AG09319 (cell line): ENCODE measurements at regions not wholly inside any gene's neighbourhood (a gene's known extent, or its start where the extent isn't known, plus 50 kb on each side); places are given as distances from the start of the nearest gene placed in this dataset.
"Not testable (repeated sequence)": the region's sequence is repeated elsewhere in the genome, so short reads cannot be mapped to it uniquely, and the experiment has no call there.

ENCODE experiments used
- DNase-seq: peaks from one replicate; pipeline ENCODE4 v3.0.0-alpha.2; 2010; ENCODE audit warnings: low read depth; ENCODE audit errors: extremely low read depth
- TF ChIP-seq, protein P1 (sequence below): IDR thresholded peaks from 2 replicates; pipeline ENCODE4 v1.5.1; 2011; ENCODE audit warnings: low read depth, mild to moderate bottlenecking, inconsistent platforms, low read length, moderate library complexity

DNA sequence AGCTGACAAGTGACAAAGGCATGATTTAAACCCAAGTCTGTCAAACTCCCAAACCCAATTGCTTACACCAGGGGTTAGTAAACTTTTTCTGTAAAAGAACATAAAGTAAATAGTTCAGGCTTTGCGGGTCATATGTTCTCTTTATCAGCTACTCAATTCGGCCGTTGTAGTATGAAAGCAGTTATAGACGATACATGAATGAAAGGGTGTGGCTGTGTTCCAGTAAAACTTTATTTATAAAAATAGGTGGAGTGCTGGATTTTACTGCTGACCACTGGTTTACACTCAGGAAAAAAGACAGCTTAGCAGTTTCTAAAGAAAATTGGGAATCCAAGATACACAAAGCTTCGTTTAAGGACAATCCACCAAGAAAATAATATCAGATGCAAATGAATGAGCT is 124.3 kb upstream of the BCL9 start:
- no peak for DNase-seq

DNA sequence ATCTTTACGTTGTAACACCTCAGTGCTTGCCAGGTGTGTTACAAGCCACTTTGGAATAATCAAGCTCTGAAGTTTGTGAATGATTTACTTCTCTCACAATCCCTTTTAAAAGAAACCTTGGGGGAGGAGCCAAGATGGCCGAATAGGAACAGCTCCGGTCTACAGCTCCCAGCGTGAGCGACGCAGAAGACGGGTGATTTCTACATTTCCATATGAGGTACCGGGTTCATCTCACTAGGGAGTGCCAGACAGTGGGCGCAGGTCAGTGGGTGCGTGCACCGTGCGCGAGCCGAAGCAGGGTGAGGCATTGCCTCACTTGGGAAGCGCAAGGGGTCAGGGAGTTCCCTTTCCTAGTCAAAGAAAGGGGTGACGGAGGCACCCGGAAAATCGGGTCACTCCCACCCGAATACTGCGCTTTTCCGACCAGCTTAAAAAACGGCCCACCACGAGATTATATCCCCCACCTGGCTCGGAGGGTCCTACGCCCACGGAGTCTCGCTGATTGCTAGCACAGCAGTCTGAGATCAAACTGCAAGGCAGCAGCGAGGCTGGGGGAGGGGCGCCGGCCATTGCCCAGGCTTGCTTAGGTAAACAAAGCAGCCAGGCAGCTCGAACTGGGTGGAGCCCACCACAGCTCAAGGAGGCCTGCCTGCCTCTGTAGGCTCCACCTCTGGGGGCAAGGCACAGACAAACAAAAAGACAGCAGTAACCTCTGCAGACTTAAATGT is 118.0 kb upstream of the BCL9 start:
- not testable (repeated sequence) for DNase-seq

More for the DNA sequence above, 124.3 kb upstream of the BCL9 start:
- TF ChIP-seq, protein P1, sequence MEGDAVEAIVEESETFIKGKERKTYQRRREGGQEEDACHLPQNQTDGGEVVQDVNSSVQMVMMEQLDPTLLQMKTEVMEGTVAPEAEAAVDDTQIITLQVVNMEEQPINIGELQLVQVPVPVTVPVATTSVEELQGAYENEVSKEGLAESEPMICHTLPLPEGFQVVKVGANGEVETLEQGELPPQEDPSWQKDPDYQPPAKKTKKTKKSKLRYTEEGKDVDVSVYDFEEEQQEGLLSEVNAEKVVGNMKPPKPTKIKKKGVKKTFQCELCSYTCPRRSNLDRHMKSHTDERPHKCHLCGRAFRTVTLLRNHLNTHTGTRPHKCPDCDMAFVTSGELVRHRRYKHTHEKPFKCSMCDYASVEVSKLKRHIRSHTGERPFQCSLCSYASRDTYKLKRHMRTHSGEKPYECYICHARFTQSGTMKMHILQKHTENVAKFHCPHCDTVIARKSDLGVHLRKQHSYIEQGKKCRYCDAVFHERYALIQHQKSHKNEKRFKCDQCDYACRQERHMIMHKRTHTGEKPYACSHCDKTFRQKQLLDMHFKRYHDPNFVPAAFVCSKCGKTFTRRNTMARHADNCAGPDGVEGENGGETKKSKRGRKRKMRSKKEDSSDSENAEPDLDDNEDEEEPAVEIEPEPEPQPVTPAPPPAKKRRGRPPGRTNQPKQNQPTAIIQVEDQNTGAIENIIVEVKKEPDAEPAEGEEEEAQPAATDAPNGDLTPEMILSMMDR = no peak

DNA sequence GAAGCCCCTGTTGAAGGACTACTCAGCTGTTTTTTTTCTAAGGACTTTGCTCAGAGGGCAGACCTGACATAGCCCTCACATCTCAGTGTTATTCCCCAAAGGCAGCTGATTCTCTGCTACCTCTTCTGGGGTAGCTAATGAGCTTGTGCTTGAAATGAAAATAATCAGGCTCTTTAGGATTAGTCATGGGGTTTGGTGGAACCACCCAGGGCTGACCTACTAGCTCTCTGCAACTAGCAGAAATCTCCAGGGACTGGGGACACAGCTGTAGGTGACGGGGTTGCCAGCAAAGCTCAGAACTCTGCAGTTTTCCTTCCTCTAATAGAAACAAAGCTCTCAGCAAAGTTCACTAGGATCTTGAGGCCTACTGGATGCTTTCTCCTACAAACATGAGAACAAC is 106.4 kb upstream of the BCL9 start:
- TF ChIP-seq, protein P1 = no peak
- no peak for DNase-seq

DNA sequence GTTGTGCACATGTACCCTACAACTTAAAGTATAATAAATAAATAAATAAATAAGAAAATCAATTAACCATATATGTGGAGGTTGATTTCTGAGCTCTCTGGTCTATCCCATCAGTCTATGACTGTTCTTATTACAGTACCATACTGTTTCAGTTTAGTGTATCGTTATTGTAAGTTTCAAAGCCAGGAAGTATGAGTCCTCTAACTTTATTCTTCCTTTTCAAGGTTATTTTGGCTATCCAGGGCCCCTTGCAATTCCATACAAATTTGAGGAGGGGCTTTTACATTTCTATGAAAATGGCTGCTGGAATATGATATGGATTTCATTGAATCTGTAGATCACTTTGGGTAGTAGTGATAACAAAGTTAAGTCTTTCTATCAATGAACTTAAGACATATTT is 96.9 kb upstream of the BCL9 start:
- no peak for DNase-seq
- TF ChIP-seq, protein P1 = no peak

DNA sequence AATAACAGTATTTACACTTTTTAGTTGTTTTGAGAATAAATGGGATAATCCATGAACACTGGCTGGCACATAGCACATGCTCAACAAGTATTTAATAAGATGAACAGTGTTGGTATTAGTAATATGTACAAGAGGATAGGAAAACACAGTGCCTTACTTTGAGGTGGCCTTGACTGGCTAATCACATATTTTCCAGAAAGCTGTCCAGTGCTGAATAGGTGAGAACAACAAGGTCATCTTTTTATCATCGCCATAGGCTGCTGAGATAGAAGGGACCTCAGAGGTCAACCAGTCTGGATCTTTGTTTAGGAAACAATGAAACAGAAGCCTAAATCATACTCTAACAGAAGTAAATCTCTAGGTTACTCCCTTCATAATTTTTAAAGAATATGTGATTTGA is 89.7 kb upstream of the BCL9 start:
- DNase-seq = no peak
- TF ChIP-seq, protein P1 = no peak

DNA sequence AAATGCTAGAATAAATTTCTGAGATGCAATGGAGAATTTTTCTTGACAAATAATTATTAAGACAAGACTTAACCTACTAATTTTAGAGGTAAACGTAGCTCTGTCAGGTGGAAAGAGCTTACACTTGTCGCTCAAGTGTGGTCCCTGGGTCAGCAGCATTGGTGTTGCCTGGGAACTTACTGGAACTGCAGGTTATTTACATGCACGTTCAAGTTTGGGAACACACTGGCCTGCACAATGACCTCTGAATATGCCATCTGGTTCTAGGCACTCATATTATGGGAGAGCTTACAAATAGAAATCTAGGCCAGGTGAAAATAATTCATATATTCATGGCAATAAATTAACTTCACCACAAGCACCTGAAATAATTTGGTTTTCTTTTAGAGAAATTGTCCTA is 88.5 kb upstream of the BCL9 start:
- TF ChIP-seq, protein P1 = no peak
- no peak for DNase-seq

DNA sequence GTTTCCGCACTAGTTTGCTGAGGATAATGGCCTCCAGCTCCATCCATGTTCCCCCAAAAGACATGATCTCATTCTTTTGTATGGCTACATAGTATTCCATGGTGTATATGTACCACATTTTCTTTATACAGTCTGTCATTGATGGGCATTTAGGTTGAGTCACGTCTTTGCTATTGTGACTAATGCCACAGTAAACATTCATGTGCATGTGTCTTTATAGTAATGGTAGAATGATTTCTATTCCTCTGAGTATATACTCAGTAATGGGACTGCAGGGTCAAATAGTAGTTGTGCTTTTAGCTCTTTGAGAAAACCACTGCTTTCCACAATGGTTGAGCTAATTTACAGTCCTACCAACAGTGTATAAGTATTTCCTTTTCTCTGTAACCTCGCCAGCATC is 78.3 kb upstream of the BCL9 start:
- no peak for DNase-seq
- TF ChIP-seq, protein P1 = no peak

DNA sequence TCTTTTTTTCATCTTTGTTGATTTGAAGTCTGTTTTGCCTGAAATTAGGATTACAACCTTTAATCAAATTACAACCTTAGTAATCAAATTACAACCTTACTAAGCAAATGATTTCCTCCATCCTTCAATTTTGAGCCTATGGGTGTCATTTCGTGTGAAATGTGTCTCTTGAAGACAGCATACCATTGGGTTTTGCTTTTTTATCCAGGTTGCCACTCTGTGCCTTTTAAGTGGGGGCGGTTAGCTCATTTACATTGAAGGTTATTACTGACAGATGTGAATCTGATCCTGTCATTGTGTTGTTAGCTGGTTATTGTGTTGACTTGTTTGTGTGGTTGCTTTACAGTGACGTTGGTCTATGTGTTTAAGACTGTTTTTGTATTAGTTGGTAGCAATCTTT is 74.8 kb upstream of the BCL9 start:
- TF ChIP-seq, protein P1 = no peak

More for the DNA sequence above, 74.8 kb upstream of the BCL9 start:
- no peak for DNase-seq
